ENCODE measurements at regions not wholly inside any gene's neighbourhood (a gene's known extent, or its start where the extent isn't known, plus 50 kb on each side); places are given as distances from the start of the nearest gene placed in this dataset.
A peak's percentile ranks its signal among the peaks of the same experiment; 100 is the strongest.

DNA sequence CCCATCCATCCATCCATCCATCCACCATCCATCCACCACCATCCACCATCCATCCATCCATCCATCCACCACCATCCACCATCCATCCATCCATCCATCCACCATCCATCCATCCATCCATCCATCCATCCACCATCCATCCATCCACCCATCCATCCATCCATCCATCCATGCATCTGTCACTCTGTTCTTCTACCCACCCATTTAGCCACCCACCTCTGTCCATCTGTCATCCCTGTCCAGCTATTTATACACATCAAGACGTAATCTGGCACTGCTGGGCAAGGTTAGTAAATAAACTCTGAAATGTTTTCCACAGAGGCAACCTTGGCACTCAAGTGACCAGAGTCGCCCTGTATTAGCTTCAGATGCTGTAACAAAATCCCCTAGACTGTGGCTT lies 120.9 kb downstream of the RTP5 start:
- H3K27ac ChIP-seq (ENCODE audit: low read depth, low read length): no peak overlapping the region

DNA sequence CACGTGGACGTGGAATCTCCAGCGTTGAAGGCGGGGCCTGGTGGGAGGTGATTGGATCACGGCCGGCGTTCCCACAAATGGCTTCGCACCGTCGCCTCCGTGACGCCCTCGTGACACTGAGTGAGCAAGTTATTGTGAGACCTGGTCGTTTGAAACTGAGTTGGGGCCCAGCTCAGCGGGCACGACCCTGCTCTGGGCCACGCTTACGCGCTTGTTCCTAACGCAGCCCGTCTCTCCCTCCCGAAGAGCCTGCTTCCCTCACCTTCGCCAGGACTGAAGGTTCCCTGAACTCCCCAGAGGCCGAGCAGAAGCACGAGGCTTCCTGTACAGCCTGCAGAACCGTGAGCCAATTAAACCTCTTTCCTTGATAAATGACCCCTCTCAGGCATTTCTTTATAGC lies 121.8 kb downstream of the RTP5 start:
- CTCF ChIA-PET: no interaction called here
- Histone ChIP-seq H3K4me1 (ENCODE audit: control insufficient read depth in 2 of 2, insufficient read depth in 2 of 2, low read length in 2 of 2) (no peaks in the 10 kb centered on the region), H3K4me3 (ENCODE audit: low read length) (no peak overlapping the region), H3K36me3 (ENCODE audit: control insufficient read depth in 2 of 3, insufficient read depth in 3 of 3, low read length in 3 of 3) (peaks cover 0 to 7% (median 3%) of the 10 kb centered on the region in 3 experiments), H3K27ac (ENCODE audit: low read depth, low read length) (no peak overlapping the region), H3K27me3 (ENCODE audit: control insufficient read depth in 2 of 2, insufficient read depth in 2 of 2, low read length in 2 of 2) (no peaks in the 10 kb centered on the region), H3K9me3 (ENCODE audit: control insufficient read depth in 2 of 3, low read length in 3 of 3) (no peaks in the 10 kb centered on the region)
- Mint-ChIP-seq H3K9me3 (peaks cover 0 to 22% (median 0%) of the 10 kb centered on the region in 11 donors), H3K27me3 (no peaks in the 10 kb centered on the region), H3K4me1 (peaks cover 0 to 7% (median 0%) of the 10 kb centered on the region in 7 donors), H3K27ac (no peak overlapping the region), H3K36me3 (peaks cover 0 to 20% (median 2%) of the 10 kb centered on the region in 5 donors), H3K4me3 (no peak overlapping the region)
- intact Hi-C loops (cut with micrococcal nuclease): no loop called here
- no peak for ATAC-seq
- DNase-seq: no peak
- POLR2A ChIA-PET: no interaction called here

More for the DNA sequence above, 120.9 kb downstream of the RTP5 start:
- ATAC-seq (no peak), DNase-seq (no peak)
- CTCF ChIA-PET: no interaction called here
- peaks cover 0 to 22% (median 0%) of the 10 kb centered on the region in 11 donors for H3K9me3 Mint-ChIP-seq
- H3K9me3 ChIP-seq (ENCODE audit: control insufficient read depth in 2 of 3, low read length in 3 of 3): no peaks in the 10 kb centered on the region
- peaks cover 0 to 7% (median 3%) of the 10 kb centered on the region in 3 experiments for H3K36me3 ChIP-seq (ENCODE audit: control insufficient read depth in 2 of 3, insufficient read depth in 3 of 3, low read length in 3 of 3)
- H3K4me1 ChIP-seq (ENCODE audit: control insufficient read depth in 2 of 2, insufficient read depth in 2 of 2, low read length in 2 of 2): peaks cover 4 to 6% of the 10 kb centered on the region in 2 donors
- POLR2A ChIA-PET: interaction anchor here (0.7 kb wide), 1 partner anchor 20 kb away, joined by 5 read pairs; no protein-coding TSS in a partner anchor
- peaks cover 0 to 17% (median 2%) of the 10 kb centered on the region in 5 donors for H3K36me3 Mint-ChIP-seq
- no peaks in the 10 kb centered on the region for H3K27me3 Mint-ChIP-seq
- no peak overlapping the region for H3K4me3 Mint-ChIP-seq
- H3K27ac Mint-ChIP-seq: no peak overlapping the region
- H3K4me3 ChIP-seq (ENCODE audit: low read length): no peak overlapping the region
- peaks cover 3 to 14% (median 6%) of the 10 kb centered on the region in 7 donors for H3K4me1 Mint-ChIP-seq
- intact Hi-C loops (cut with micrococcal nuclease): no loop called here
- H3K27me3 ChIP-seq (ENCODE audit: control insufficient read depth in 2 of 2, insufficient read depth in 2 of 2, low read length in 2 of 2): no peaks in the 10 kb centered on the region

DNA sequence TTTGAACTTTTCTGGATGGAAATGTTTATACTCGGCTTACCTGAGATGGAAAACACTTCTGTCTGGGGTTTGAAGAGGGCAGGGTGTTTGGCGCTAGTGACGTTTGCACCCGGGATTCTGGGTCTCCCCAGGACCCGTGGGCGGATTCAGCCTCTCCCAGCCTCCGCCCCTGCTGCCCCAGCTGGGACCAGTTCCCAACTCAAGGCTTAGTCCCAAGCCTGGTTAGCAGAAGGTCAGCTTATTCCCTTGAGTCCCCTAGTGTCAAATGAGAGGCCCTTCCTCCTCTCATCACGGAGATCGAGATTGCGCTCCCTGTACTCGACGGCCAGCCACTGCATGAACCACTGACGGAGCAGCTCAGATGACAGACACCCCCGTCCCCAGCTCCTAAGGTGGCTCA lies 123.2 kb downstream of the RTP5 start:
- DNase-seq (no peak), ATAC-seq (no peak)
- Histone ChIP-seq H3K4me3 (ENCODE audit: low read length) (no peak overlapping the region), H3K9me3 (ENCODE audit: control insufficient read depth in 2 of 3, low read length in 3 of 3) (no peaks in the 10 kb centered on the region), H3K4me1 (ENCODE audit: control insufficient read depth in 2 of 2, insufficient read depth in 2 of 2, low read length in 2 of 2) (no peaks in the 10 kb centered on the region), H3K36me3 (ENCODE audit: control insufficient read depth in 2 of 3, insufficient read depth in 3 of 3, low read length in 3 of 3) (peaks cover 0 to 7% (median 3%) of the 10 kb centered on the region in 3 experiments), H3K27me3 (ENCODE audit: control insufficient read depth in 2 of 2, insufficient read depth in 2 of 2, low read length in 2 of 2) (no peaks in the 10 kb centered on the region), H3K27ac (ENCODE audit: low read depth, low read length) (no peak overlapping the region)
- no peaks in the 10 kb centered on the region for H3K27me3 Mint-ChIP-seq
- ChIA-PET CTCF (no interaction called here), POLR2A (no interaction called here)
- H3K27ac Mint-ChIP-seq: no peak overlapping the region
- no peaks in the 10 kb centered on the region for H3K4me1 Mint-ChIP-seq
- no peak overlapping the region for H3K4me3 Mint-ChIP-seq
- peaks cover 0 to 30% (median 3%) of the 10 kb centered on the region in 5 donors for H3K36me3 Mint-ChIP-seq
- intact Hi-C loops (cut with micrococcal nuclease): no loop called here
- H3K9me3 Mint-ChIP-seq: peaks cover 0 to 19% (median 0%) of the 10 kb centered on the region in 11 donors

DNA sequence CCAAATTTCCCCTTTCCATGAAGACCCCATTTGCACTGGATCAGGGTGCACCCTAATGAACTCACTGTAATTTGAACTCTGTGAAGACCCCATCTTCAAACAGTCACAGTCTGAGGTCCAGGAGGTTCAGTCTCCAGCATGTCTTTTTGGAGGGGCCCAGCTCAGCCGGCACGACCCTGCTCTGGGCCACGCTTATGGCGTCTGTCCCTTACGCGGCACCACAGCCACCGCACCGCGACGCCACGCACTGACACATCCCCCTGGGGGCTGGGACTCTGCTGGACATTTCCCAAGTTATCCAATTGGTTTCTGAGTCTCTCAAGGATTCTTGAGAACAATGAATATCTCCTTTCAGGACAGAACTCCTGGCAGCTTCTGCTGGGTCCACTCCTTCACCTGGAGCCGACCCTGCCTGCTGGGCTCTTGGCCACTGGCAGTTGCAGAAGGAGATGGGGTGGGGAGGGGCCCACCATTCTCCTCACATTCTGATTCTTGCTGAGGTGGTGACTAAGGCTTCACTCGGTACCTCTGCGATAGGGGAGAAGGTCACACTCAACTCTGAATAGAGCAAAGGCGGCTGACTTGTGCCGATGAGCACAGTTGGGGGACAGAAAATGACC lies 124.0 kb downstream of the RTP5 start:
- peaks cover 0 to 36% (median 3%) of the 10 kb centered on the region in 5 donors for H3K36me3 Mint-ChIP-seq
- Histone ChIP-seq H3K4me1 (ENCODE audit: control insufficient read depth in 2 of 2, insufficient read depth in 2 of 2, low read length in 2 of 2) (no peaks in the 10 kb centered on the region), H3K27ac (ENCODE audit: low read depth, low read length) (no peak overlapping the region), H3K36me3 (ENCODE audit: control insufficient read depth in 2 of 3, insufficient read depth in 3 of 3, low read length in 3 of 3) (peaks cover 0 to 7% (median 3%) of the 10 kb centered on the region in 3 experiments), H3K4me3 (ENCODE audit: low read length) (no peak overlapping the region), H3K27me3 (ENCODE audit: control insufficient read depth in 2 of 2, insufficient read depth in 2 of 2, low read length in 2 of 2) (no peaks in the 10 kb centered on the region), H3K9me3 (ENCODE audit: control insufficient read depth in 2 of 3, low read length in 3 of 3) (no peaks in the 10 kb centered on the region)
- DNase-seq: no peak
- peak overlapping the region in 1 of 9 donors; percentile 53 for H3K27ac Mint-ChIP-seq
- peaks cover 0 to 16% (median 0%) of the 10 kb centered on the region in 11 donors for H3K9me3 Mint-ChIP-seq
- CTCF ChIA-PET: no interaction called here
- intact Hi-C loops (cut with micrococcal nuclease): no loop called here
- H3K4me1 Mint-ChIP-seq: no peaks in the 10 kb centered on the region
- no peaks in the 10 kb centered on the region for H3K27me3 Mint-ChIP-seq
- no peak overlapping the region for H3K4me3 Mint-ChIP-seq
- ATAC-seq: no peak
- POLR2A ChIA-PET: no interaction called here

DNA sequence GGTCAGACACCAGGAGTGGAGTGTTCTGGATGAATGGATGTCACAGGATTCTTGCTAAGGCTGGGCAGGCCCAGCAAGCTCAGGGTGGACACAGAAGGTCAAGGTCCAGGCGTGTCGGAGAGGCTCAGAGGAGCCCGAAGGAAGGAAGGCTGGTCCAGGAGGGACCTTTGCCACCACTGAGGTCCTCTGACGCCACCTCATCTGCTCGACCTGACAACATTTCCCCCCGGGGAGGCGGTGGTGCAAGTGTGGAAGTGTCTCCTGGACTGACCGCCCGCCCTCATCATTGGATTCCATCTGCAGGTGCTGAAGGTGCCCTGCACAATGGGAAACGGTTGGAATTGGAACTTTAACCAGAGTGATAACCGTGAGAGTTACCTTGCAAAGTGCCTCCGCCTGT lies 124.6 kb downstream of the RTP5 start:
- H3K36me3 Mint-ChIP-seq: peaks cover 0 to 36% (median 3%) of the 10 kb centered on the region in 5 donors
- H3K4me1 Mint-ChIP-seq: no peaks in the 10 kb centered on the region
- DNase-seq: no peak
- Histone ChIP-seq H3K27ac (ENCODE audit: low read depth, low read length) (no peak overlapping the region), H3K27me3 (ENCODE audit: control insufficient read depth in 2 of 2, insufficient read depth in 2 of 2, low read length in 2 of 2) (no peaks in the 10 kb centered on the region), H3K4me1 (ENCODE audit: control insufficient read depth in 2 of 2, insufficient read depth in 2 of 2, low read length in 2 of 2) (no peaks in the 10 kb centered on the region), H3K36me3 (ENCODE audit: control insufficient read depth in 2 of 3, insufficient read depth in 3 of 3, low read length in 3 of 3) (peaks cover 0 to 7% (median 3%) of the 10 kb centered on the region in 3 experiments), H3K4me3 (ENCODE audit: low read length) (no peak overlapping the region), H3K9me3 (ENCODE audit: control insufficient read depth in 2 of 3, low read length in 3 of 3) (no peaks in the 10 kb centered on the region)
- ATAC-seq: no peak
- intact Hi-C loops (cut with micrococcal nuclease): no loop called here
- H3K4me3 Mint-ChIP-seq: no peak overlapping the region
- no peak overlapping the region for H3K27ac Mint-ChIP-seq
- no peaks in the 10 kb centered on the region for H3K27me3 Mint-ChIP-seq
- ChIA-PET CTCF (no interaction called here), POLR2A (no interaction called here)
- H3K9me3 Mint-ChIP-seq: peaks cover 0 to 16% (median 0%) of the 10 kb centered on the region in 11 donors

DNA sequence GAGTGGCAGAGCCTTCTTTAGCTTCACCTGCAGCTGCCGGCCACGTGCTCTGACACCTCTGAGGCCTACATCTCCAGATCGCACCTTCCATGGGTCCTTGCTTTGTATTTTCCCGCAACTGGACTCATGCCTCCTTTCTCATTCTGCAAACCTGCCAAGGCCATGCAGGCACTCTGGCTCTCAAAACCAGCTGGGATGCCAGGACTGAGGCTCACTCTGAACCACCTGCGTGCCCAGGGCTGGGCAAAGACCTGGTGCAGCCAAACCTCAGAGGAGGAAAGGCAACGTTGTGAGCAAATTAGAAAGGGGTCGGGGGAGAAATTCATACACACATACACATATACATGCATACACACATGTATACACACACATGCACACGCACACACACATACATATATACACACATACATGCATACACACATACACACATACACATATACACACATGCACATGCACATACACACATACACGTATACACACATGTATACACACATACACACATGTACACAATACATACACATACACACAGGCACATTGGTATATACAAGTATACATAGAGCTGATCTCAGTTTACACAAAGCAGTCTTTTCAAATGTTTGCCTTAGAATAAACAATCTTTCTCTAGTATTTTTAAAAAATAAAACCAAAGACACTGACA lies 125.2 kb downstream of the RTP5 start:
- Mint-ChIP-seq H3K4me3 (no peak overlapping the region), H3K36me3 (peaks cover 0 to 36% (median 6%) of the 10 kb centered on the region in 5 donors), H3K4me1 (no peaks in the 10 kb centered on the region), H3K9me3 (peaks cover 0 to 11% (median 0%) of the 10 kb centered on the region in 11 donors), H3K27ac (no peak overlapping the region), H3K27me3 (no peaks in the 10 kb centered on the region)
- Histone ChIP-seq H3K27me3 (ENCODE audit: control insufficient read depth in 2 of 2, insufficient read depth in 2 of 2, low read length in 2 of 2) (no peaks in the 10 kb centered on the region), H3K36me3 (ENCODE audit: control insufficient read depth in 2 of 3, insufficient read depth in 3 of 3, low read length in 3 of 3) (peaks cover 0 to 7% (median 3%) of the 10 kb centered on the region in 3 experiments), H3K27ac (ENCODE audit: low read depth, low read length) (no peak overlapping the region), H3K9me3 (ENCODE audit: control insufficient read depth in 2 of 3, low read length in 3 of 3) (no peaks in the 10 kb centered on the region), H3K4me1 (ENCODE audit: control insufficient read depth in 2 of 2, insufficient read depth in 2 of 2, low read length in 2 of 2) (no peaks in the 10 kb centered on the region), H3K4me3 (ENCODE audit: low read length) (no peak overlapping the region)
- no peak for ATAC-seq
- POLR2A ChIA-PET: no interaction called here
- CTCF ChIA-PET: no interaction called here
- DNase-seq: no peak
- intact Hi-C loops (cut with micrococcal nuclease): no loop called here

DNA sequence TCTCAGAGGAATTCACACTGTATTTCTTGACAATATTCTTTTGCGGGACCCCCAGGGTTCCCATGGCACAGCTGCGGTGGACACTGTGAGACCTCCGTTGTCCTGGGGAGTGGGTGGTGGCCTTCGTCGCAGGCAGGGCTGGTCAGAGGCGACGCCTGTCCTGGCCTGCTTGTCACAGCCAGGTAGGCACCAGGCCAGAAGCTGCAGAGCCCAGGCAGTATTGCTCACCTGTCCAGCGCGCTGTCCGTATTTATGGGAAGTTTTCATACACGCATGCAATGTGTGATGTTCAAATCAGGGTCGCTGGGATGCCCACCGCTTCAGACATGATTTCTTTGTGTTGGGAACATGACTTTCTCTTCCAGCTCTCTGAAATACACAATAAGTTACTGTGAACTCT lies 126.6 kb downstream of the RTP5 start:
- peaks cover 0 to 2% (median 0%) of the 10 kb centered on the region in 5 donors for H3K27me3 Mint-ChIP-seq
- peaks cover 0 to 36% (median 6%) of the 10 kb centered on the region in 5 donors for H3K36me3 Mint-ChIP-seq
- H3K4me3 Mint-ChIP-seq: no peak overlapping the region
- H3K27ac ChIP-seq (ENCODE audit: low read depth, low read length): no peak overlapping the region
- DNase-seq (no peak), ATAC-seq (no peak)
- no peaks in the 10 kb centered on the region for H3K9me3 ChIP-seq (ENCODE audit: control insufficient read depth in 2 of 3, low read length in 3 of 3)
- peaks cover 0 to 11% (median 5%) of the 10 kb centered on the region in 7 donors for H3K4me1 Mint-ChIP-seq
- ChIA-PET POLR2A (no interaction called here), CTCF (no interaction called here)
- no peaks in the 10 kb centered on the region for H3K4me1 ChIP-seq (ENCODE audit: control insufficient read depth in 2 of 2, insufficient read depth in 2 of 2, low read length in 2 of 2)
- no peak overlapping the region for H3K27ac Mint-ChIP-seq
- no peaks in the 10 kb centered on the region for H3K9me3 Mint-ChIP-seq
- H3K36me3 ChIP-seq (ENCODE audit: control insufficient read depth in 2 of 3, insufficient read depth in 3 of 3, low read length in 3 of 3): peaks cover 0 to 7% (median 3%) of the 10 kb centered on the region in 3 experiments
- H3K27me3 ChIP-seq (ENCODE audit: control insufficient read depth in 2 of 2, insufficient read depth in 2 of 2, low read length in 2 of 2): no peaks in the 10 kb centered on the region
- no peak overlapping the region for H3K4me3 ChIP-seq (ENCODE audit: low read length)
- intact Hi-C loops (cut with micrococcal nuclease): no loop called here
